ENCODE measurements at regions not wholly inside any gene's neighbourhood (a gene's known extent, or its start where the extent isn't known, plus 50 kb on each side); places are given as distances from the start of the nearest gene placed in this dataset.
"Not testable (repeated sequence)": the region's sequence is repeated elsewhere in the genome, so short reads cannot be mapped to it uniquely, and the experiment has no call there.

- no peaks in the 10 kb centered on the region for H3K36me3 ChIP-seq (ENCODE audit: insufficient read depth, low read length)
- no peaks in the 10 kb centered on the region for H3K9me3 ChIP-seq (ENCODE audit: low read length)
- H3K27me3 ChIP-seq (ENCODE audit: insufficient read depth, low read length), result no peaks in the 10 kb centered on the region
- H2AFZ ChIP-seq (ENCODE audit: low read depth, low read length), result no peak overlapping the region
- no peaks in the 10 kb centered on the region for H3K4me1 ChIP-seq (ENCODE audit: insufficient read depth, low read length)
- H3K4me3 ChIP-seq (ENCODE audit: low read length), result no peak overlapping the region
Measured at GRCh38 chr22:48765595-48765994, 1062.1 kb downstream of the BRD1 start.

GRCh38 chr22:48761546-48761945, 1066.1 kb downstream of the BRD1 start:
- no peak overlapping the region for H3K4me3 ChIP-seq (ENCODE audit: low read length)
- peaks cover 2% of the 10 kb centered on the region for H3K9me3 ChIP-seq (ENCODE audit: low read length)
- no peak overlapping the region for H2AFZ ChIP-seq (ENCODE audit: low read depth, low read length)
- H3K4me1 ChIP-seq (ENCODE audit: insufficient read depth, low read length), result no peaks in the 10 kb centered on the region
- H3K36me3 ChIP-seq (ENCODE audit: insufficient read depth, low read length), result no peaks in the 10 kb centered on the region
- no peaks in the 10 kb centered on the region for H3K27me3 ChIP-seq (ENCODE audit: insufficient read depth, low read length)

- H3K9me3 ChIP-seq (ENCODE audit: low read length), result peaks cover 2% of the 10 kb centered on the region
Measured at GRCh38 chr22:48760481-48761390, 1066.9 kb downstream of the BRD1 start.

GRCh38 chr22:48758881-48759875, 1068.5 kb downstream of the BRD1 start:
- Histone ChIP-seq H3K4me1 (ENCODE audit: insufficient read depth, low read length) (no peaks in the 10 kb centered on the region), H2AFZ (ENCODE audit: low read depth, low read length) (no peak overlapping the region), H3K4me3 (ENCODE audit: low read length) (no peak overlapping the region), H3K9me3 (ENCODE audit: low read length) (peaks cover 2% of the 10 kb centered on the region), H3K27me3 (ENCODE audit: insufficient read depth, low read length) (no peaks in the 10 kb centered on the region), H3K36me3 (ENCODE audit: insufficient read depth, low read length) (no peaks in the 10 kb centered on the region)

More at GRCh38 chr22:48760481-48761390, 1066.9 kb downstream of the BRD1 start:
- H3K4me1 ChIP-seq (ENCODE audit: insufficient read depth, low read length), result no peaks in the 10 kb centered on the region
- no peak overlapping the region for H2AFZ ChIP-seq (ENCODE audit: low read depth, low read length)
- H3K27me3 ChIP-seq (ENCODE audit: insufficient read depth, low read length), result no peaks in the 10 kb centered on the region
- H3K36me3 ChIP-seq (ENCODE audit: insufficient read depth, low read length), result no peaks in the 10 kb centered on the region
- no peak overlapping the region for H3K4me3 ChIP-seq (ENCODE audit: low read length)

- Histone ChIP-seq H3K4me1 (ENCODE audit: insufficient read depth, low read length) (no peaks in the 10 kb centered on the region), H3K9me3 (ENCODE audit: low read length) (peaks cover 2% of the 10 kb centered on the region), H3K36me3 (ENCODE audit: insufficient read depth, low read length) (no peaks in the 10 kb centered on the region), H2AFZ (ENCODE audit: low read depth, low read length) (no peak overlapping the region), H3K4me3 (ENCODE audit: low read length) (no peak overlapping the region), H3K27me3 (ENCODE audit: insufficient read depth, low read length) (no peaks in the 10 kb centered on the region)
Measured at GRCh38 chr22:48757985-48758561, 1069.6 kb downstream of the BRD1 start.

GRCh38 chr22:48757581-48757980, 1070.1 kb downstream of the BRD1 start:
- H3K9me3 ChIP-seq (ENCODE audit: low read length), result peaks cover 2% of the 10 kb centered on the region
- no peak overlapping the region for H2AFZ ChIP-seq (ENCODE audit: low read depth, low read length)

GRCh38 chr22:48757135-48757534, 1070.5 kb downstream of the BRD1 start:
- H3K4me1 ChIP-seq (ENCODE audit: insufficient read depth, low read length); H2AFZ ChIP-seq (ENCODE audit: low read depth, low read length); H3K36me3 ChIP-seq (ENCODE audit: insufficient read depth, low read length); H3K9me3 ChIP-seq (ENCODE audit: low read length); H3K27me3 ChIP-seq (ENCODE audit: insufficient read depth, low read length); H3K4me3 ChIP-seq (ENCODE audit: low read length): not testable (repeated sequence)

More at GRCh38 chr22:48757581-48757980, 1070.1 kb downstream of the BRD1 start:
- H3K4me3 ChIP-seq (ENCODE audit: low read length), result no peak overlapping the region
- no peaks in the 10 kb centered on the region for H3K36me3 ChIP-seq (ENCODE audit: insufficient read depth, low read length)
- H3K27me3 ChIP-seq (ENCODE audit: insufficient read depth, low read length), result no peaks in the 10 kb centered on the region
- H3K4me1 ChIP-seq (ENCODE audit: insufficient read depth, low read length), result no peaks in the 10 kb centered on the region

GRCh38 chr22:48756146-48757111, 1071.2 kb downstream of the BRD1 start:
- H3K9me3 ChIP-seq (ENCODE audit: low read length), result peaks cover 2% of the 10 kb centered on the region

GRCh38 chr22:48755059-48755949, 1072.4 kb downstream of the BRD1 start:
- Histone ChIP-seq H2AFZ (ENCODE audit: low read depth, low read length) (no peak overlapping the region), H3K36me3 (ENCODE audit: insufficient read depth, low read length) (no peaks in the 10 kb centered on the region), H3K27me3 (ENCODE audit: insufficient read depth, low read length) (no peaks in the 10 kb centered on the region), H3K4me1 (ENCODE audit: insufficient read depth, low read length) (no peaks in the 10 kb centered on the region), H3K4me3 (ENCODE audit: low read length) (no peak overlapping the region), H3K9me3 (ENCODE audit: low read length) (no peaks in the 10 kb centered on the region)

More at GRCh38 chr22:48756146-48757111, 1071.2 kb downstream of the BRD1 start:
- Histone ChIP-seq H3K4me3 (ENCODE audit: low read length) (no peak overlapping the region), H3K4me1 (ENCODE audit: insufficient read depth, low read length) (no peaks in the 10 kb centered on the region), H2AFZ (ENCODE audit: low read depth, low read length) (no peak overlapping the region), H3K27me3 (ENCODE audit: insufficient read depth, low read length) (no peaks in the 10 kb centered on the region), H3K36me3 (ENCODE audit: insufficient read depth, low read length) (no peaks in the 10 kb centered on the region)

GRCh38 chr22:48754611-48755058, 1073.0 kb downstream of the BRD1 start:
- H2AFZ ChIP-seq (ENCODE audit: low read depth, low read length), result no peak overlapping the region
- H3K4me3 ChIP-seq (ENCODE audit: low read length), result no peak overlapping the region
- no peaks in the 10 kb centered on the region for H3K9me3 ChIP-seq (ENCODE audit: low read length)
- no peaks in the 10 kb centered on the region for H3K36me3 ChIP-seq (ENCODE audit: insufficient read depth, low read length)
- no peaks in the 10 kb centered on the region for H3K4me1 ChIP-seq (ENCODE audit: insufficient read depth, low read length)
- H3K27me3 ChIP-seq (ENCODE audit: insufficient read depth, low read length), result no peaks in the 10 kb centered on the region

GRCh38 chr22:48753752-48754517, 1073.7 kb downstream of the BRD1 start:
- Histone ChIP-seq H3K9me3 (ENCODE audit: low read length) (no peaks in the 10 kb centered on the region), H3K4me1 (ENCODE audit: insufficient read depth, low read length) (no peaks in the 10 kb centered on the region), H3K4me3 (ENCODE audit: low read length) (no peak overlapping the region), H3K27me3 (ENCODE audit: insufficient read depth, low read length) (no peaks in the 10 kb centered on the region), H3K36me3 (ENCODE audit: insufficient read depth, low read length) (no peaks in the 10 kb centered on the region), H2AFZ (ENCODE audit: low read depth, low read length) (no peak overlapping the region)

All from neuron (in vitro differentiated cells).